ENCODE measurements at regions not wholly inside any gene's neighbourhood (a gene's known extent, or its start where the extent isn't known, plus 50 kb on each side); places are given as distances from the start of the nearest gene placed in this dataset.

- Histone ChIP-seq H3K27me3 (replicated peaks; ENCODE audit: control insufficient read depth, insufficient read depth, low read length) (no peaks in the 10 kb centered on the region), H3K4me3 (replicated peaks; ENCODE audit: low read depth, low read length) (no peak overlapping the region), H3K36me3 (ENCODE audit: control insufficient read depth, insufficient read depth, low read length) (no peaks in the 10 kb centered on the region)
- no peak for DNase-seq (ENCODE audit: extremely low read depth, insufficient read length)
- no peak for TF ChIP-seq CTCF (IDR thresholded peaks at IDR 0.05; ENCODE audit: insufficient read depth, low read length, poor library complexity, severe bottlenecking)
These were observed 266.5 kb downstream of the HGF start for GRCh38 chr7:81503336-81503735.

- no peak for DNase-seq (ENCODE audit: extremely low read depth, insufficient read length)
- Histone ChIP-seq H3K27me3 (replicated peaks; ENCODE audit: control insufficient read depth, insufficient read depth, low read length) (no peaks in the 10 kb centered on the region), H3K36me3 (ENCODE audit: control insufficient read depth, insufficient read depth, low read length) (no peaks in the 10 kb centered on the region), H3K4me3 (replicated peaks; ENCODE audit: low read depth, low read length) (no peak overlapping the region)
- TF ChIP-seq CTCF (IDR thresholded peaks at IDR 0.05; ENCODE audit: insufficient read depth, low read length, poor library complexity, severe bottlenecking) = peak; percentile 12
These were observed 268.6 kb downstream of the HGF start for GRCh38 chr7:81501220-81501619.

GRCh38 chr7:81500631-81501030 lies 269.2 kb downstream of the HGF start:
- TF ChIP-seq CTCF (IDR thresholded peaks at IDR 0.05; ENCODE audit: insufficient read depth, low read length, poor library complexity, severe bottlenecking) = no peak
- no peak for DNase-seq (ENCODE audit: extremely low read depth, insufficient read length)
- Histone ChIP-seq H3K27me3 (replicated peaks; ENCODE audit: control insufficient read depth, insufficient read depth, low read length) (no peaks in the 10 kb centered on the region), H3K36me3 (ENCODE audit: control insufficient read depth, insufficient read depth, low read length) (no peaks in the 10 kb centered on the region), H3K4me3 (replicated peaks; ENCODE audit: low read depth, low read length) (no peak overlapping the region)

- peak; percentile 41 for TF ChIP-seq CTCF (IDR thresholded peaks at IDR 0.05; ENCODE audit: insufficient read depth, low read length, poor library complexity, severe bottlenecking)
- Histone ChIP-seq H3K27me3 (replicated peaks; ENCODE audit: control insufficient read depth, insufficient read depth, low read length) (no peaks in the 10 kb centered on the region), H3K4me3 (replicated peaks; ENCODE audit: low read depth, low read length) (no peak overlapping the region), H3K36me3 (ENCODE audit: control insufficient read depth, insufficient read depth, low read length) (no peaks in the 10 kb centered on the region)
- peak; percentile 15 for DNase-seq (ENCODE audit: extremely low read depth, insufficient read length)
These were observed 270.4 kb downstream of the HGF start for GRCh38 chr7:81499262-81500116.

GRCh38 chr7:81498176-81498575 lies 271.7 kb downstream of the HGF start:
- H3K36me3 ChIP-seq (ENCODE audit: control insufficient read depth, insufficient read depth, low read length) = no peaks in the 10 kb centered on the region
- TF ChIP-seq CTCF (IDR thresholded peaks at IDR 0.05; ENCODE audit: insufficient read depth, low read length, poor library complexity, severe bottlenecking) = no peak
- no peak for DNase-seq (ENCODE audit: extremely low read depth, insufficient read length)
- H3K4me3 ChIP-seq (replicated peaks; ENCODE audit: low read depth, low read length) = no peak overlapping the region
- no peaks in the 10 kb centered on the region for H3K27me3 ChIP-seq (replicated peaks; ENCODE audit: control insufficient read depth, insufficient read depth, low read length)

All from GM06990 (cell line).